ENCODE measurements at regions not wholly inside any gene's neighbourhood (a gene's known extent, or its start where the extent isn't known, plus 50 kb on each side); places are given as distances from the start of the nearest gene placed in this dataset.

DNA sequence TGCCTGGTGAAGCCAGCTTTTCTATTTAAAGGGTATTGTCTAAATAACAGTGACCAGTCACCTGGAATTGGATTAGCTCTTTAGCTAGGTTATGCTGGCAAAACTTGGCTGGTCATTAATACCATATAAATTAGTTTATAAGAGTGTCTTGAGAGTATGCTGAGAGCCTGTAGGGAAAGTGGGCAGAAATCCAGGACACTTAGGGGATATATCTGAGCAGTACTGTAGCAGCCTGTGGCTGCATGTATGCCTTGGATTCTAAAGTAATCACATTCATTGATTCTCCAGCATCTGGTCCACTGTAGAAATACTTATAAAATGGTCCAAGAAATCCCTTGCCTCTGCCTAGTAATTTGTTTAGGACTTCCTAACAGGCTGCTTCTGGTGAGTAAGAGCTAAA, 288.9 kb upstream of the DMAC1 start:
- no peak for DNase-seq (ENCODE audit: low read depth)

DNA sequence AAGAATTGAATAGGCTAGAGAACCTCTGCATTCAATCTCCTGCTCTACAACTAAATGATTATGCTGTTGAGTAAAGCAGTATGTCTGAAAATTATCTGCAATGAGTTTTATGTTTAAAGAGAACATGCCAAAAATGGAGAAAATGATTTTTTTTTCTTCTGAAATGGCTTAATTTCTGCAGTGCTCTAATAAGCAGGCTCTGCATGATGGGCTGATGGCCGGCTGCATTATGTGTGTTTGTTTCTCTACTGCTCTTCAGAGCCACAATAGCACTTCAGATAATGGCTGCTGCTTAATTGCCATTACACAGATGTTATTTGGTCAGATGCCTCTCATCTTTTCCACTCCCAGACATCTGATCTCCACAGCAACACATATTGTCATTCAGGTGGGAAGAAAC, 286.4 kb upstream of the DMAC1 start:
- no peak for DNase-seq (ENCODE audit: low read depth)

DNA sequence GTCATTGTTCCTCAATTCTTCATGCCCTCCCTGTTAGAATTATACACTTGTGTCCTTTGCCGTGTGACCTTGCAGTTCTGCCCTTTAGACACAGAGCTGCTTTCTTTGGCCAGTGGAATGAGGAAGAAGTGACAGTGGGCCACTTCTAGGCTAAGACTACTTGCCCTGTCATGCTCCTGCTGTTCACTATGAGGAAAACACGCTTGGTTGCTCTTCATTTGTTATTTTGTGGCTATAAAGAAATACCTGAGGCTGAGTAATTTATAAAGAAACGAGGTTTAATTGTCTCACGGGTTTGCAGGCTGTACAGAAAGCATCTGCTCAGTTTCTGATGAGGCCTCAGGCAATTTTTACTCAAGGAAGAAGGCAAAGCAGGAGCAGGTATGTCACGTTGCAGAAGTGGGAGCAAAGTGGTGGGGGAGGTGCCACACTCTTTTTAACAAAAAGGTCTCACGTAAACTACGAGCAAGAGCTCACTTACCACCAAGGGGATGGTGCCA, 279.1 kb upstream of the DMAC1 start:
- DNase-seq (ENCODE audit: low read depth) = no peak

DNA sequence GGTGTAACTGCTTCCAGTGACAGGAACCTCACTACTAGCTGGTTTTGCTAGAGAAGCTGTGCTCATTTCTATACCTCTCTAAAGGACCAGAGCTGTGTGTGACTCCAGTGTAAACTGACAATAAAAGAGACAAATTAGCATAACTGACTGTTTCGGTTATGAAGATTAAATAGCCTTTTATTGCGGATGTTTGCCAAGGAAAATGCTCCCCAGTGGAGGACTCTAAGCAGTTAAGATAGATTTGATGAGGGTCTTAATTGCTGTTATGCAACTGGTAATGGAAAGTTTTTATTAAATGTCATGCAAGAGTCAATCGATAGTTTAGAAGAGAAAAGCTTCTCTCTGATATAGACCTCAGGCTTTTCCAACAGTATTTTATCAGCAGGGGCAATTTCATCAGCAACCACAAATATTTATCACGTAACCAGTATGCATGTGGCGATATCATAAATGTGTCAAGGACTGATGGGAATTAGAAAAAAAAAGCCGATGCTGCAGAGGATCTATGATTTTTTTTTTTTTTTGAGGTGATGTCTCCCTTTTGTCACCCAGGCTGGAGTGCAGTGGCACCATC, 275.2 kb upstream of the DMAC1 start:
- no peak for DNase-seq (ENCODE audit: low read depth)

DNA sequence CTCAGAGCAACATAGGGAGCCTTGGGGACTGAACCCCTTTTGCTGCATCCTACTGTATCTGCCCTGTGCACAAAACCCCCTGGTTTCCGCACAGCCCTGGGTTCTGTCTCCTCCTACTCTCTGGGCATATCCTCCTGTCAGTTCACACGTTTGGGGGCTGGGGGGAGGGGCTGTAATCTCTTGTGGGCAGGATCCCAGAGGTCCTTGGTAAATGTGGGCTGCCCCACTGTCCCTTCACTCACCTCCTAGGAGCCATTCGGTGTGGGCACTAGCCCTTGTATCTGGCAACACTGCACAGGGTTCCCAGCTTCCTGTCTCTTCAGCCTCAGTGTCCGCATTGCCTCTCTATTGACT, 271.8 kb upstream of the DMAC1 start:
- DNase-seq (ENCODE audit: low read depth) = no peak

DNA sequence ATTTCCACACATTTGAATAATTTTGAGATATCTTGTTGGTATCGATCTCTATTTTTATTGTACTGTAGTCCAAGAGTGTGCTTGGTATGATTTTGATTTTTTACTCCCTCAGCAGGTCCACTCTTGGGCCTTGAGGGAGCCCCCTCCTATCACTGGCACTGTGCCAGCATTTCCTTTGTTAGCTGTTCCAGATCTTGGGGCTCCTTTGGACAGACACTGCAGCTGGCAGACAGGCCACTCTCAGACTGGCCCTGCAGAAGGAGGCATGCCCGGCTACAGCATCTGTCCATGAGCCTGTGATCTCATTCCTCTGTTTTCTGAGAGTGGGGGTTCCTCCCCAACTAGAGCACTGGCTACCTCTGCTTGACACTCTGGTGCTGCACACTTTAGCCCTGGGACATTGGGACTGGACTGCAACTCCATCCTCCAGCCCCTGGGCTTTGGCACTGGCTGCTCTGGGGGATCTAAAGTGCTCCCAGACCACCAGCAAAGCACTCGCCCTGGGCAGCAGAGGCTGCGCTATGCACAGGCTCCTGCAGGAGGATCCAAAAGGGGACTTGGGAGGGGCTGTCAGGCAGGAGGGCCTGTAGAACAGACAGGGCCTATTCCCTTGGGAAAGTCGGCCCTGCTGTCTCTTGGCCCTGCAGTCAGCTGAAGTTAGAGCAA, 271.3 kb upstream of the DMAC1 start:
- no peak for DNase-seq (ENCODE audit: low read depth)

DNA sequence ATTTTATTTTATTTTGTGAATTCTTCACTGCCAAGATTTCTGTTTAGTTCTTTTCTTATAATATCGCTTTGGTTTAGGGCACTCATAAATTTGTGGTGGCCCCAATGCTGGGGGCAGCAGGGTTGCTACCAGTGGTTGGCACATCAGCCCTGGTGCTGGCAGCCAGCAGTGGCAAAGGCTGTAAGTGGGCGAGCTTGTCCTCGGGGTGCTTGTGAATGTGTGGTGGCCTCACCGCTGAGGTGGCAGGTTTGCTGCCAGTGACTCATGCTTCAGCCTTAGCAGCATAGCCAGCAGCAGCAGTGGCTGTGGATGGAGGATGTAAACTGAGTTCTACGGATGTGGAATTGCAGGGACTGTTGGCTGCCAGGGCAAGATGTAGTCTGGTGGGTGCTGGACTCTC, 262.9 kb upstream of the DMAC1 start:
- DNase-seq (ENCODE audit: low read depth) = peak; percentile 46

DNA sequence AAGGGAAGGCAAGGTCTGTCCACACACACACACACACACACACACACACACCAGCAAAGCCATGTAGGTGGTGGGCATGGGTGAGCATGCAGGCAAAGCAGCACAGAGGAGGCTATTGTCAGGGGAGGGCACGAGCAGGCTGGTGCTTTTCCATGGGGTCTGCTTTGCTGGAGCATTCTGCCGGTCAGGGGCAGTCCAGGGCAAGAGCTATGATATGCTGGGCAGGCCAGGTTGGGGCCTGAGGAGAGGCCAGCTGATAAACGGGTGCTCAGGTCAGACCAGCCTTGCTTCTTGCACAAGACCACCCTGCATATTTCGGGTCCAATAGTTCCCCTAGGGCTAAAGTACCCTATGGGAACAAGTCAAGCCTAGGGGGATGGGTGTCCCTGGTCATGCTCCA, 253.9 kb upstream of the DMAC1 start:
- no peak for DNase-seq (ENCODE audit: low read depth)

DNA sequence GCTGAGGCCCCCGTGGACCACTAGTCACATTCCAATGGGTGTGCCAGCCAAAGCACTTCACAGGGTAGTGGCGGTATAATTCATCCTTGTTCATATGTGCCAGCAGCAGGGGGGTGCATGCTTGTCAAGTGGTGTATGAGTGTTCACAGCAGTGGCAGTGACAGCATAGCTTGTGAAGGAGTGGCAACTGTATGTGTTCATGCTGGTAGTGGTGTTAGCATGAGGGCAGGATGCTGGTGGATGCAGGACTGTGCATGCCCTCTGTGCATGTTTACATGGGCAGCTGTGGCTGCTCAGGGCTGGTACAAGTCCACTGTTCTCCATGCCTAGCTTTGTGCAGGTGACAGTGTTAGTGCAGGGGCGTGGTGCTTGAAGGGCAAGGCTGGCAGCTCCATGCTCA, 253.4 kb upstream of the DMAC1 start:
- DNase-seq (ENCODE audit: low read depth) = no peak

DNA sequence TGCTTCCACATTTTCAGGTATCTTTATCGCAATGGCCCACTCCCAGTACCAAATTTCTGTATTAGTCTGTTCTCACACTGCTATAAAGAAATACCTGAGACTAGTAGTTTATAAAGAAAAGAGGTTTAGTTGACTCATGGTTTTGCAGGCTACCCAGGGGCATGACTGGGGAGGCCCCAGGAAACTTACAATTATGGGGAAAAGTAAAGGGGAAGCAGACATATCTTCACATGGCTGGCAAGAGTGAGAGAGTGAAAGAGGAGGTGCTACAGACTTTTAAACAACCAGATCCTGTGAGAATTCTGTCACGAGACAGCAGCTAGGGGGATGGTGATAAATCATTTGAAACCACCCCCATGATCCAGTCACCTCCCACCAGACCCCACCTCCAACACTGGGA, 238.2 kb upstream of the DMAC1 start:
- no peak for DNase-seq (ENCODE audit: low read depth)

DNA sequence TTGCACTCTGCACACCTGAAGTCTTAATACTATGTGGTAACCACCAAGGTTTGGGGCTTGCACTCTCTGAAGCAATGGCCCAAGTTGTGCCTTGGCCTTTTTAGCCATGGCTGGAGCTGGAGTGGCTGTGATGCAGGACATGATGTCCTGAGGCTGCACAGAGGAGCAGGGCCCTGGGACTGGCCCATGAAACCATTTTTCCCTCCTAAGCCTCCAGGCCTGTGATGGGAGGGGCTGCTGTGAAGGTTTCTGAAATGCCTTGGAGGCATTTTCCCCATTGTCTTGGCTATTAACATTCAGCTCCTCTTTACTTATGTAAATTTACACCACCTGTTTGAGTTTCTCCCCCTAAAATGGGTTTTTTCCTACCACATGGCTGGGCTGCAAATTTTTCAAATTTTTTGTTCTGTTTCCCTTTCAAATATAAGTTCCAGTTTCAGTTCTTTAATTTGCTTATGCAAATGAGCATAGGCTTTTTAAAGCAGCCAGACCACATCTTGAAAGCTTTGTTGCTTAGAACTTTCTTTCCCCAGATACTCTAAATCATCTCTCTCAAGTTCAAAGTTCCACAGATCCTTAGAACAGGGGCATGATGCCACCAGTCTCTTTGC, 237.4 kb upstream of the DMAC1 start:
- DNase-seq (ENCODE audit: low read depth) = no peak

DNA sequence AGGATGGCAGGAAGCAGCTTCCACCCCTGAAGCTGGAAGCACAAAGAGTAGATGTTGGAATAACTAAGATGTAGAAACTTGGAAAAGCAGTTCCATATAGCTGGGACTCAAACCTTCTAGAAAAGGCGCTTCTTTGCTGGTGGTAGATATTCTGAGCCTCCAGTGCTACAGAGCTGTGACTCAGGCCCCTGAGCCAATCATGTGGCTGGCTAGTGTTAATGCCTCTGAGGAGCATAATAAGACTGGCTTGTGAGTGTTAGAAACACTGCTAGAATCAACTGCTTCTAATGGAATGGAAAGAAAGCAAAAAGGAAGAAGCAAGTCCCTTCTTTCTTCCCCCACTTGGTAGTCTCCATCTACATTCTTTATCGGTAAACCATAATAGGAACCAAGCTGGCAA, 234.2 kb upstream of the DMAC1 start:
- DNase-seq (ENCODE audit: low read depth) = no peak

DNA sequence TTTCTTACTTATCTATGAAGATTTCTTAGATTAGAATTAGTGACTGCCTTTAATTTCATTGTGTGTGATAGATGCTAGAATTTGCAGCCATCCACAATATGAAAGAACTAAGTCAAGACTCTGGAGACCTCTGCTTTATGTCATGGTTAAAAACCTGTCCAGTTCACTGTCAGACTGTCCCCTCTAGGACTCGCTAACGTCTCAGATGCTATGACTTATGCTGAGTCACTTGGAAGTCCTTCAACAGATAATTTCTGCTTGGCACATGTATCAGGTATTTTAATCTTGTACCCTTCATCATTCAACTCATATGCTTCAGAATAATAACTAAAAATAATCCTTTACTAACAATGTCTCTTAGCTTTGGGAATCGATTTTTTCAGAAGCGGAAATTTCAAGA, 230.5 kb upstream of the DMAC1 start:
- peak; percentile 42 for DNase-seq (ENCODE audit: low read depth)

DNA sequence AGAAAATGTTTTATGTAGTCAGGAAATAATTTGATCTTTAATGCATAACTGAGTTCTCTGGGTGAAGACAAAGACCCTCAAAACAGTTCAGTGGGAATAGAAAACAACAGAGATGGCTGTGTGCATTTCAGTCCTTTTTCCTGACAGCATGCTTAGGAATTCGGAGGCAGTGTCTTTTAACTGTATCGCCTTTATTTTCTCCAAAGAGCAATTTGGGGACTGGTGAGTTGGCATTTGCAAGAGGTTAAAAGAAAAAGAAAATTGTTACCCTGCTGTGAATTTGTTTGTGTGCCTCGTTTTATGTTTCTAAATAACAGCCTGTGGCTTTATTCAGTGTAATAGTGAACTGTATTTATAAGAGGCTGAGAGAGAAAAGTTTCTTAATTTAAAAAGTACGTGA, 227.8 kb upstream of the DMAC1 start:
- DNase-seq (ENCODE audit: low read depth) = no peak

DNA sequence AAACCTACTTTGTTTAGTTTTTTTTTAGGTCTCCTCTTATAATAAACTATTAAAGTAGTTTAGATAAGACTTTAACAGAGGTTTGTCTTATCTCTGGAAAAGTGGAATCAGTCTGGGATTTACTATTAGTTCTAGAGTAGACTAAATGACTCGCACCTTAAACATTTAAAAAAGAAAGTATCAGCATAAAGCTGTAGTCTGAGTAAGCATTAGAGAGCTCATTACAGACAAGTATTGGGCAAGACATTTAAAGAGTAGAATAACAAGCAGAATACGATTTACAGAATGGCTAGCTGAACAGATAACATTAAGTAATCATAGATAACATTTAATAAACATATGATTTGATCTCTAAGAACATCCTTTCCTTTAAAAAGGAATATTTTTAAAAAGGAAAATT, 226.0 kb upstream of the DMAC1 start:
- no peak for DNase-seq (ENCODE audit: low read depth)

DNA sequence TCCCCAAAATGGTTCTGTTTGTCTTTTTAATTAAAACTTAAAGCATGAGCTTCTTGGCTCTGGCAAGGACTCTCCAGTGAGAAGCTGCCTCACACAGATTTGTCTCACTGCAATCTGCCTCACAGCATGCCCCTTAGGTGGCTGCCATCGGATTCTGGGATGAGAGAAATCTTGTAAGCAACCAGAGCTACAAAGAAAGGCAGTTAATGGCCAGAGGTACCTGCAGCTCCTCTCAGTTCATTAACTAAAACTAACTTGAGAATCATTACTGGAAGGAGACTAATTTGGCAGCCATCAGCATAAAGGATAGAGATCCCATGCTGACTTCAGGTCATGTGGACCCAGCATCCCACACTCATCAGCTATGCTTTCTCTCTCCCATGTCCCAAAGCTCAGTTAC, 220.6 kb upstream of the DMAC1 start:
- DNase-seq (ENCODE audit: low read depth) = no peak

DNA sequence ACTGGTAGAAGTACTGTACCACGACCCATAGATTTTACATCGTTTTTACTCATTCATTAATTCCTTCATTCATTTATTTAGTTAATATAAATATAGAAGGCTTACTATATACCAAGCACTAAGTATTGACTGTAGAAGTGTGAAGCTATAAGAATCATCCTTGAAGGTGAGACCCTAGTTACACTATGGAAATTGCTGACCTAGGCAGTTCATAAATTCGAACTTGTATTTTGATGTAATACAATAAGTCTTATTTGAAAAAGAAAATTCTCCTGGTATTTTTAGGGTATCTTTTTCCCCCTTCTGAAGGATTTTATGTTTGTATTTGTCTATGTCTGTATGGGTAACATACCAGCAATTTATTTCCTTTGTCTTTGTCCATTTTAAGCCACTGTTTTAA, 220.1 kb upstream of the DMAC1 start:
- no peak for DNase-seq (ENCODE audit: low read depth)

DNA sequence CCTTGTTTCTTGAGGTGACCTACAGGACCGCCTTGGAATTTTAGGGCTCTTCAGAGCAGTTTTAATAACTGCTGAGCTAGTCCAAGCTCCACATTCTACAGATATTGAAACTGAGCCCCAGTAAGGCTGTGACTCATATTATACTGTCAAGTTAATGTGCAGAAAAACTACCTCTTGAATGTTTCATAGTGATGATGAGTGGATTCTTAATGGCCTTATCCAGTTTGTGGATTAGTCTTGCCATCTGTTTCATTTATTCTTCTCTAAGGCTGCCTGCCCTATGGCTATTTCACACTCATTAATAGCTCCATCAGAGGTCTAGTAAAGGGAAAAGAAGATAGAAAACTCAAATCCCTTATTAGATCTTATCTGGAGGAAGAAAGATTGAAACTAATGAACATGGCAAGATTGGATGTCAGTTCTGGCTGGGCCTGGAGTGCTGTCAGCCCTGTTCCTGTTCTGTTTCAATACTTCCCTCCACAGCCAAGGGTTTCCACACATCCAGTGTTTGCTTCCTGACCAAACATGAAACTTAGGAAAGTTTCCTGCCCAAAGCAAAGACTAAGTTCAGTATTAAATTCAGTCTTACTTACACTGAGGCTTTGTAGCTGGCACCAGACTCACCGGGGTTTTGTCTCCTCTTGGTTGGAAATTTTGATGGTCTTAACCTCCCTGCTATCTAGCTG, 215.6 kb upstream of the DMAC1 start:
- no peak for DNase-seq (ENCODE audit: low read depth)

DNA sequence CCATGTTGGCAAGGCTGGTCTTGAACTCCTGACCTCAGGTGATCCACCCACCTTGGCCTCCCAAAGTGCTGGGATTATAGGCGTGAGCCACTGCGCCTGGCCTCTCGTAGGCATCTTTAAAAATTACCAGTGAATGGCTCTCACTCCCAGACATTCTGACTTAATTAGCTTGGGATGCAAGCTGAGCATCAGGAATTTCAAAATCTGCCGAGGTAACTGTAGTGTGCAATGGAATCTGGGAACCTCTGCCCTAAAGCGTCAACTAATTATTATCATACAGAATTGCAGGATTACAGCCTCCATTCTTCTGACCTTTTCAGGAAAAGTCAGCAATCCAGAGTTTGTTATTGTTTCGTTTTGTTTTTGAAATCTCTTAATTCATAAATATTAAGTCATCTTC, 213.4 kb upstream of the DMAC1 start:
- DNase-seq (ENCODE audit: low read depth) = no peak

DNA sequence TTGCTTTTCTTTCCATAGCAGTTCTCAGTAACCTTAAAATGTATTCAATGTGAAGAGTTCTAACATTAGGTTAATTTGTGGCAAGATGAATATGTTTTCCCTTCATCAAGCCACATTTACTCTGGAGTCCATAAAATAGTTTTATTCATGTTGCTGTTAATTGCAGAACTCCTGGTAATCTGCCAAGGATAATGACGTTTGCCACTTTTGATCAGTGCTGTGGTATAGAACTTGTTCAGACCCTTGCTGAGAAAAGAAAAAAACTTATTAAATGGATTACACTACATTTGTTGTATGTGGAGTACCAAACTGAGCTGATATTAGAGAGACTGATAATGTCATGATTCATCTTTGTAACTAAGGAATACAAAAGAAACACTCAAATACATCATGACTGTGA, 212.4 kb upstream of the DMAC1 start:
- no peak for DNase-seq (ENCODE audit: low read depth)

DNA sequence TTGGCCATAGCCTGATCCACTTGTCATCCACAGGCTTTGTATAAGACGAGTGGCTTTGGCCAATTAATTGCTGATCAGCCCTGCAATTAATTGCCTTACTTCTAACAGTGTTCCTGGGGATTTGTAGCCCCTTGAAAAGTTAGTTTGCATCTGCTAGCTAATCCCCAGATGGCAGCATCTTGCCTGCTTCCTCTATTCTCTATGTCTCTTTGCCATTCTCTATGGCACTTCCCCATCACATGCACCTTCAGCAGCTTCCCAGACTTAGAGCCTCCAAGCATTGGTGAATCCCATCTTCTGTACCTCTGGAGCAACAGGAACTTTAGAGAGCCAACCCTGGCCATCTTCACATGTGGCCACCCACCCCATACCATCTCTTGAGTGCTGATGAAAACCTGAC, 197.0 kb upstream of the DMAC1 start:
- DNase-seq (ENCODE audit: low read depth) = no peak

DNA sequence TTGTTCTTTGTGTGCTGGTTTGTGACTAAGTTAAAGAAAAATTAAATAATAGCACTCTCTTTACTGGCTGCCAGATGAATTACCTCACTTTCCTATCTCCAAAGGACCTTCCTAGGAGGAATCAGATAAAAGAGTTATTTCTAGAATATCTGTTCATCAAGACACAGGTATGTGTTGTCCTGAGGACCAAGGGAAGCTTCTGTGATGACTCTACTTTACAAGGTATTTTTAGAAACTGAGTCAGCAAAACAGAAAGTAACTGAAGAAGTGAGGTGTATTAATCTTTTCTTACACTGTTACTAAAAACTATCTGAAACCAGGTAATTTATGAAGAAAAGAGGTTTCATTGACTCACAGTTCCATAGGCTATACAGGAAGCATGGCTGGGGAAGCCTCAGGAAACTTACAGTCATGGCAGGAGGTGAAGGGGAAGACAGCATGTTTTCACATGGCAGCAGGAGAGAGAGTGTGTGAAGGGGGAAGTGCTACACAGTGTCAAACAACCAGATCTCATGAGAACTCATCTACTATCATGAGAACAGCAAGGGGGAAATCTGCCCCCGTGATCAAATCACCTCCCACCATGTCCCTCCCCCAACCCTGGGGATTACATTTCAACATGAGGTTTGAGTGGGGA, 189.2 kb upstream of the DMAC1 start:
- no peak for DNase-seq (ENCODE audit: low read depth)

All from HT1080 (cell line).